NCI-H82 treated with DMSO at 0.1 percent for 48 hours (cell line): ENCODE measurements at regions not wholly inside any gene's neighbourhood (a gene's known extent, or its start where the extent isn't known, plus 50 kb on each side); places are given as distances from the start of the nearest gene placed in this dataset.
"Not testable (repeated sequence)": the region's sequence is repeated elsewhere in the genome, so short reads cannot be mapped to it uniquely, and the experiment has no call there.

Source experiments
- DNase-seq: peaks from one replicate; lab custom pipeline; 2025; ENCODE audit not compliant: unreplicated experiment; lab: John Stamatoyannopoulos, UW

- no peak for DNase-seq
Measured at GRCh38 chr7:106452031-106452851, 167.5 kb upstream of the NAMPT start.

DNA sequence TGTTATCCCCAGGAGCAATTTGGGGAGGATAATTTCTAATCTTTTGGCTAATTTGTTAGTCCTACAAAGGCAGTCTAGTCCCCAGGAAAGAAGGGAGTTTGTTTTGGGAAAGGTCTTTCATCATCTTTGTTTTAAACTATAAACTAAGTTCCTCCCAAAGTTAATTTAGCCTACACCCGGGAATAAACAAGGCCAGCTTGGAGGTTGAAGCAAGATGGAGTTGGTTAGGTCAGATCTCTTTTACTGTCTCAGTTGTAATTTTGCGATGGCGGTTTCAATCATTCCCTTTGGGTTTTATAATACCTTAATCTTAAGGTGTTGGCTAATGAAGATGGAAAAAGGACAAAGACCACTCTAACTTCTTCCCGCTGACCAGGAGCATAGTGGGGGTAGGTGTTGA lies 166.4 kb upstream of the NAMPT start:
- DNase-seq = no peak

DNA sequence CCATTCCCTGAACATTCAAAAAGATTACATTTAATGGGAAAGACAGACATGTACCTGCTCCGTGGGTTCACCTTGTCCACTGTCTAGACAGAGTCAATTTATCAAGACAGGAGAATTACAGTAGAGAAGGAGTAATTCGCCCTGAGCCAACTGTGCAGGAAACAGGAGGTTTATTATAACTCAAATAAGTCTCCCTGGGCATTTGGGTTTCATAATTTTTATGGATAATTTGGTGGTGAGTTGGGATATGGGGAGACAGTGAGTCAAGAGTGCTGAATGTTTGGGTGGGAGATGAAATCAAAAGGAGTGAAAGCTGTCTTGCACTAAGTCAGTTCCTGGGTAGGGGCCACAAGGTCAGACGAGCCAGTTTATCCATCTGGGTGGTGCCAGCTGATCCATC lies 165.9 kb upstream of the NAMPT start:
- DNase-seq = no peak

DNA sequence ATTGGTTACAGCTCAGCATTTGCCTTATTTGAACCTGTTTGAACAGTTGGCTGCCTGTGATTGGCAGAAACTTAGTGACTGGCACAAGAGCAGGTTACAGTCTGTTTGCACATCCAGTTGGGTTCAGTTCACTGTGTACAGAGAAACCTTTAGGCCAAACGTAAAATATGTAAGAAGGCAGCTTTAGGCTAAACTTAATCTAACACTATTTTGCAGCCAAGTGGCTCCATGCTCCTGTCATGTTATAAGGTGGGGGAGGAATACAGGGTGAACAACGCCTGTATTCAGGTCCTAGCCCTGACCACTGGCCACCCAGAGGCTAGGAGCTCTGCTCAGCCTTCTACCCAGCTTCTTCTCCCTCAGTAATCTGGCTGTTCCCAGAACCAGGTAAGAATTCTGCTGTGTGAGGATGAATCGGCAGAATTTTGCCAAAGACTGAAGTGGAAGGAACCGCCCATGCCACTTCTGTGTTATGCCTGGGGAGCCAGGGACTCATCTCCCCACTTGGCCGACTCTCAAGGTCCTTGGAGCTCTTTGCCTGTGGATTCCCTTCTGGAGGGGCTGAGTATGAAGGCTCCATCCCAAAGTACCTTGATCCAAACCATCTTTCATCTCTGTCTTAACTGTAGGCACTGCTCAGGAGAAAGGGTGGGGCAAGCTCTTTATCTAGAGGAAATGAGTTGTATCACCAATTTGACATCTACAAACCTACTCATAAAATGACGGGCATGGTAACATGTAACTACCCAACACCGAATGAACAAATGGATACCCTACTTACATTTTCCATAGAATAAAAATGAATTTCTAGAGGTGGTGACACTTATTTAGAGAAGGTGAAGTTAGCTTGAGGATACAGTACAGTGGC lies 164.4 kb upstream of the NAMPT start:
- DNase-seq = no peak

DNA sequence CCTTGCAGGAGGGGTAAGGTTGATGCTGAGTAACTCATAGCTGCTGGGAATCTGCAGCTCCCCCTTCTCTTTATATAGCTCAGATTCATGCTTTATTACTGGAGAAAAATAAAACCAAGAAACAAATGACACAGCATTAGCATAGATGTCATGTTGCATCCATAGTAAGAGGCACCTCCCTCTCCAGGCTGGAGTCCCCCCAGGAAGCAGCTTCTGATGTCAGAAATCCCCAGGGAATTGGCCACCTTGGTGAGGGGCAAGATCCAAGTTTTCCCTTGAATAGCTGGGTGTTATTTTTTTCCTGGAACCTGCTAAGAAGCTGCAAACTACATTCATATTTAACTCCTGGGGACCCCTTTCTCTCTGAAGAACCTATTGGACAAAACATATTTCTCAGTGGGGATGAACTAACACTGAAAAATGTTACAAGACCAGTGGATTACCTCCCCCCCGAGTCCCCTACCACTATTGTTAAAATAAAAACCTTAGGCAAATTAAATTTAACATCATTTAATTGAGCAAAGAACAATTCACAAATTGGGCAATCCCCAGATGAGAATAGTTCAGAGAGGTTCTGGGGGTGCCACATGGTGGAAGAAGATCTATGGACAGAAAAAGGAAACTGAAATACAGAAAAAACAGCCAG lies 163.7 kb upstream of the NAMPT start:
- DNase-seq = no peak

DNA sequence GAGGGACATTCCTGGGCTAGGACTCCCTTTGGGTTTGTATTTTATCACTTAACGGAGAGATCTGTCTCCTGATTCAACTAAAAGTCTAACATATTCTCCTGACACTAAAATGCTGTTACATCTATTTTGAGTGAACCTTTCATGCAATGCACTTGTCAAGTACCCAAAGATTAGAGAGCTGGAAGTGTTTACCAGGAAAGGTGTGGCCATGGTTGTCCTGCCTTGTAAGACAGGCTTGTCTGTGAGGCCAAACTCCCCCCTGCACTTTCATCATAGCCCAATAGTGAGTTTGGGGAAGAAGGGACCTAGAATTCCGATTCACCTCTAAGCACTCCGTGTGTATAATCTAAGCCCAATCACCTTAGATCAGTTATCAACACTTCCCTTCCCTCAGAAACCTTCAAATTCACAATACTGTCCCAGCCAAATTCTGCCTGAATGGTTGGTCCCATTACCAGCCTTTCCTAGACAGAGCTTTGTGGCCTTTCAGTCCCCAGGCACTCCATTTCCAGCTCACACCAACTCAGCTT lies 162.6 kb upstream of the NAMPT start:
- no peak for DNase-seq

- DNase-seq = not testable (repeated sequence)
Measured at GRCh38 chr7:106445366-106445765, 160.6 kb upstream of the NAMPT start.

DNA sequence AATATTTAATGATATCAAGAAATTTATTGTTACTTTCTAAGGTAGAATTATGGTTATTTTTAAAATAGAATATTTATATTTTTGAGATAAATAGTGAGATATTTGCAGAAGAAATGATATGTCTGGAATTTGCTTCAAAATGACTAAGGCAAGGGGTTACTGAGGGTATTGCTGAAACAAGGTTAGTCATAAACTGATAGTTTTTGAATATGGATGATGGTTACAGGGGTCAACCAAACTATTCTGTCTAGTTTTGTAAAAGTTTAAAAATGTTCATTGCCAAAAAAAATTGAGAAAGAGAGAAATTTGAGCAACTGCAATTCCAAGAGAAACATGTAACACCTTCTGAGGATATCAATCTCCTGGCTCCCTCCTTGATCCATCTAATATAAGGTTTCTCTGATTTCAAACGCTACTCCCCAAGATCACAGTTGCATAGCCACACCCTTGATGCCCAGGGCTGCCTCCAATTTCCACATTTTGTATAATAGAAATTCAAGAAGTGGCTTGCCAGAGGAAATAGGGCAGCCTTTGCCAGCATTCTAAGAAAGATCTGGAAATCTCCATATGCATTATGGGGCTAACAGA lies 159.4 kb upstream of the NAMPT start:
- no peak for DNase-seq

- DNase-seq = no peak
Measured at GRCh38 chr7:106443156-106443555, 158.4 kb upstream of the NAMPT start.

DNA sequence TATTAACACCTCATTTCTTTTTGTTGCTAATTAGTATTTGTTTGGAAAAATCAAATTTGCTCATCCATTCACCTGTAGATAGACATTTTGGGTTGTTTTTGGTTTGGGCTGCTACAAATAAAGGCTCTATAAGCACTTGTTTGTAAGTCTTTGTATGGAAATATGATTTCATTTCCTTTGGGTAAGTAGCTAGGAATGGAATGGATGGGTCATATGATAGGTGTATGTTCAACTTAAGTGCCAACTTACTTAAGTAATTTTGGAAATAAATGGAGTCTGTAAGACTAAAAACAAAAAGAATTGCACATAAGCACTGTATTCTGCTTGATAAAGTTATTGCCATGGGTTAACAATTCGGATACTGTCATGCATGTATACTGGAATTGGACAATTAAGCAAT lies 157.7 kb upstream of the NAMPT start:
- no peak for DNase-seq

- not testable (repeated sequence) for DNase-seq
Measured at GRCh38 chr7:106441343-106441742, 156.6 kb upstream of the NAMPT start.

DNA sequence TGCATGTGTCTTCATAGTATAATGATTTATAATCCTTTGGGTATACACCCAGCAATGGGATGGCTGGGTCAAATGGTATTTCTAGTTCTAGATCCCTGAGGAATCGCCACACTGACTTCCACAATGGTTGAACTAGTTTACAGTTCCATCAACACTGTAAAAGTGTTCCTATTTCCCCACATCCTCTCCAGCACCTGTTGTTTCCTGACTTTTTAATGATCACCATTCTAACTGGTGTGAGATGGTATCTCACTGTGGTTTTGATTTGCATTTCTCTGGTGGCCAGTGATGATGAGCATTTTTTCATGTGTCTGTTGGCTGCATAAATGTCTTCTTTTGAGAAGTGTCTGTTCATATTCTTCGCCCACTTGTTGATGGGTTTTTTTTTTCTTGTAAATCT lies 152.2 kb upstream of the NAMPT start:
- DNase-seq = not testable (repeated sequence)

DNA sequence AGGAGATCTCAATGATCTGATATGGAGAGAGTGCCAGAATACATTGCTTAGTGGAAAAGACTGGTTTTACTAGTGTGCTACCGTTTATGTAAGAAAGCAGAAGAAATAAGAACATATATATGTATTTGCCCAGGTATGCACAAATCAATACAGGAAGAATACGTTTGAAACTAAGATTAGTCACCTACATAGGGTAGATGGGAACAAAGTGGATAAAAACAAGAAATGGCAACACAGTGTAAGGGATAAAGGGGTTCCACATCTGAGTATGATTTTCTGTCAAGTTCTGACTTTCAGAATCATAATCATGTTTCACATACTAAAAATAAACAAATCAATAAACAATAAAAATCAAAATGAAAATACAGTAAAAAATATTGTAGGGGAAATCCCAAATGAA lies 148.6 kb upstream of the NAMPT start:
- DNase-seq = no peak

DNA sequence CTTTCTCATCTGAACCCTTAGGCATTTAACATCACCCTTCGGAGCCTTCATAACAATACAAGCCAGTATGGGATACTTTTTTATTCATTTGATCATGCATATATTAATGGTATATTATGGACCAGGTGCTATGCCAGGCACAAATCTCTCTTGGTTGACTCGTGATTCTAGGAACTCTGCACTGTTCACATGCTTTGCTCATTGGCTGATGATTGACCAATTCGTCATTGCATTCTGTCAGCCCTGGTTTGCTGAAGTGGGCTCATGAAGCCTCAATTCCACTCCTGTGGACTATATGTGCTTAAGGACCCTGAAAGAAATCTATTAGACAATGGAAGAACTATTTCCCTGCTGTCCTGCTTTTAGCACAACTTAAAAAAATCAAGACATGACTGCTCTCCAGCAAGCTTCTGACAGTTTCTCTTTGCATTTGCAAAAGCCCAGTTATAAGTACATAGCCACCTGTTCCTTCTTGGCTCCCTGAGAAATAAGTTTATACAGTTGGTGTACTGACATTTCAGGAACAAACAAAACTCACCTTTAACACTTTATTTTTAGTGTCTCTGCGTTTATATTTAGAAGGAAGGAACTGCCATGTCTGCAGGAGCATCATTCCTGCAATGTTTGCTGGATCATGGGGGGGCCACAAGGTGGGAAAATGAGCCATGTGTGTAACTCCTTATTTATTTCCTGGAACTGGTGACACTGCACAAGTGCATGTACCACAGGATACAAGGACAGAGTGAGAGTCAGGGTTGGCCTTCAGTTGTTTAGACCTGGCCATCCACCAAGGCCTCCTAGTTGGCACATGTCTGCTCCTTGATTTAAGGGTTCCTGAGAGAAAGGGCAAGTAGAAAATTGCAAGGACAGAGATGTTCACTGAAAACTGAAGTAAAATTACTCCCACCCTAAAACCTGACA lies 146.0 kb upstream of the NAMPT start:
- DNase-seq = no peak

DNA sequence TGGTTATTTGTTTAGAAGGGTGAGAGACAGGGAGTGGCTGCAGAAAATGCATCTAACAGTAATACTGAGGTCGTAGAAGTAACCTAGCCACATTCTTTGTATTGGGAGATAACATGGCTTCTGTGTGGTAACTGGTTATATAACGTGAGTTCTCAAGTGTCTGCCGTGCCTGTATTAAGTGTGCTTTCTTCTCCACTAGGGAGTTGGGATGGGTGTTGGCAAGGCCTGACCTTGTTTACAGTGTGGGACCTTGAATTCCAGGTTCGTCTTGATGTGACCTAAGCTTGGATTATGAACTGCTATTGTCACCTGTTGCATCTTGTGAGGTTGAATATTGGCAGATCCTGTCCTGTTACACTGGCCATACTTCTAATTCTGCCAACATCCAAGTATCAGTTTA lies 145.3 kb upstream of the NAMPT start:
- no peak for DNase-seq

DNA sequence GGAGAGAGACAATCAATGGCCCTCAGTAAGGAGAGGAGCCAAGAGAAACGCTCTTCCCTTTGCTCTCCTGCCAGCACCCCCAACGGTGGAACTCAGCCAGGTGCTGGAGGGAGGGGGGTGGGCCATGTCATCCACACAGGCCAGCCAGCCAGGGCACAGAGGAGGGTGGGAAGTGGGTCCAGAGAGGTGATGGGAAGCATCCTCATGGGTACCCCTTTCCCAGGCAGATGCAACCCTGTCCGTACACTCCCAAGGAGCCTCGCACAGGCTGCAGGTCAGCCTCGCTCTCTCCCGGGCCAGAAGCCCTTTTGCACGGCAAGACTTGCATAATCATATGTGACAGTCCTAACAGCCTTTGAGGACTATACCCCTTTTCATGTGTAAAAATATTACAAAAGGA lies 142.0 kb upstream of the NAMPT start:
- DNase-seq = no peak

DNA sequence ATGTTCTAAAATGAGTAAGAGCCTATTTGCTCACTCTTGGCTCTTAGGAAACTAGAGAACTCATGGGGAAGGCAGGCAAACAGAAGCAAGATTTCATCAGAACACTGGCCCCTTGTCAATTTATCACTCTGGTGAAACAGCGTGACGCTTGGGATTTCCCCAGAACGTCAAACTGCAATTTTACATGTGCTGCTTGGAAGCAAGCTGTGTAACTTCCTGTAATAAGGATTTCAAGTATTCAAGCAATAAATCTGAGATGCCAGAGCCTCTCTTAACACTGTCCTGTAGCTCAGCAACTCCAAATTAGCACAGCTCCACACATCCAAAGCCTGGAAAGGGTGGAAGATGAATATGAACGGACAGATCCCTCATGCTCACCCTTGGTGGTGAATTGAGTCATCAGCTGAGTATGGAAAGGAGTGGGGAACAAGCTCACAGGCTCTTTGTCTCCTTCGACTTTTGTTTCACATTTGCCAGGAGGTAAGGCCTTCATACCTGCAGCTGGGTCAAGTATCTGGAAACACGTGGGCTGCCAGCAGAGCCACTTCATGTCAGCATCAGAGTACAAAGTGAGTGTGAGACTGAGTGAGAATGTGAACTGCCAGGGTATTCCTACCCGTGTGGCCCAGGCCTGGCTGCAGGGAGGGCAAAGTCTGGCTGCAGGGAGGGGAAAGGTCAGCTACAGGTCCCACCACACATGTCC lies 140.4 kb upstream of the NAMPT start:
- no peak for DNase-seq

DNA sequence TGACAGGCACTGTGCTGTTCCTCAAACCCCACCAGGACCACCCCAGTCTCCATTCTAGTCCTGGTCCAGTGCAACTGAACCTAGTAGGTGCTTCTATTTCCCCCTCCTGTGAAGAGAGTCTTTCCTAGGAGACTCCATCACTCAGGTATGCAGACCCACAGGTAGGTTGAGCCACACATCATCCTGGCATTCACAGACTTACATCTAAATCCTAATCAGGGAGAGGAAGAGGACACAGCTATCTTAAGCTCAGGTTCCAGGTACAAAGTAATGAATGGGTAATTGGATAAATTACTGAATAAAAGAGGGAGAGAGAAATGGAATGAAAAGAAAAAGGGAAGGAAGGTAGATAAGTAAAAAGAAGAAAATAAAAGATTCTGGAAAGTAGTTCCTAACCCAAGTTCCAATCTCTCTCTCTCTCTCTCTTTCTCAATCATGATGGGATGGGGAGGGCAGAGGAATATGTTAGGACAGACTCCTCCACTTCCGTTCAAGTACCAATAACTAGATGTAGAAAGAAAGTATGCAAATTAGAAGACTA lies 139.8 kb upstream of the NAMPT start:
- no peak for DNase-seq

- DNase-seq = no peak
Measured at GRCh38 chr7:106423821-106424475, 139.2 kb upstream of the NAMPT start.
